H1 (cell line): ENCODE measurements at regions not wholly inside any gene's neighbourhood (a gene's known extent, or its start where the extent isn't known, plus 50 kb on each side); places are given as distances from the start of the nearest gene placed in this dataset.

ENCODE experiments used
- CTCF ChIA-PET: fragments of 300-600 bp; sonication (Branson Sonifier 250); formaldehyde crosslinking; loops from one replicate; lab custom pipeline; 2021; ENCODE audit not compliant: partially characterized antibody; lab: Charles Lee
- POLR2A ChIA-PET: fragments of 300-600 bp; sonication (Branson Sonifier 250); formaldehyde crosslinking; loops from one replicate; lab custom pipeline; 2021; ENCODE audit warnings: inconsistent platforms; ENCODE audit not compliant: partially characterized antibody; lab: Charles Lee
- DNase-seq, 2 experiments: peaks; one replicate each; pipeline versions ENCODE4 v3.0.0 to v3.0.0-alpha.2; 2010 to 2022; ENCODE audit warnings: low spot score in 2 of 2, low read depth in 1 of 2, mixed read lengths in 1 of 2
- FAIRE-seq: peaks from 2 replicates; lab custom pipeline; 2011; peaks lifted over from hg19 to GRCh38; lab: Jason Lieb, UNC
- H2AFZ ChIP-seq: 2 replicates; pipeline ENCODE4 v1.8.1; 2012; ENCODE audit warnings: low read length, inconsistent platforms
- H2AK5ac ChIP-seq: 2 replicates; pipeline ENCODE4 v1.6.1; 2013; ENCODE audit warnings: low read depth, low read length
- H2BK120ac ChIP-seq: replicated peaks from 2 replicates; pipeline ENCODE3; 2013; ENCODE audit warnings: low read depth, low read length, inconsistent platforms
- H2BK12ac ChIP-seq: 2 replicates; pipeline ENCODE4 v1.6.1; 2013; ENCODE audit warnings: low read depth, low read length
- H2BK15ac ChIP-seq: 2 replicates; pipeline ENCODE4 v1.6.1; 2013; ENCODE audit warnings: low read length
- H2BK20ac ChIP-seq: 2 replicates; pipeline ENCODE4 v1.6.1; 2013; ENCODE audit warnings: low read length
- H2BK5ac ChIP-seq: 2 replicates; pipeline ENCODE4 v1.6.1; 2013; ENCODE audit warnings: low read depth, low read length
- H3K14ac ChIP-seq: 2 replicates; pipeline ENCODE4 v1.6.1; 2013; ENCODE audit warnings: inconsistent platforms; ENCODE audit not compliant: insufficient read length
- H3K18ac ChIP-seq: 2 replicates; pipeline ENCODE4 v1.6.1; 2013; ENCODE audit warnings: low read length; ENCODE audit errors: extremely low read depth
- H3K23ac ChIP-seq: 2 replicates; pipeline ENCODE4 v1.6.1; 2013; ENCODE audit warnings: inconsistent platforms; ENCODE audit not compliant: insufficient read length
- H3K23me2 ChIP-seq: 2 replicates; pipeline ENCODE4 v1.6.1; 2013; ENCODE audit warnings: low read depth, low read length
- H3K27ac ChIP-seq: 2 replicates; pipeline ENCODE4 v1.6.1; 2011; ENCODE audit warnings: low read depth, low read length, inconsistent platforms
- H3K27me3 ChIP-seq, 4 experiments: replicated peaks in 1 of 4; 1 replicate in 1 of 4; 2 replicates in 3 of 4; pipeline versions ENCODE4 v1.6.1 to v1.8.1; 2011 to 2013; ENCODE audit warnings: low read length in 3 of 4, mild to moderate bottlenecking in 3 of 4, inconsistent platforms in 2 of 4, mixed read lengths in 2 of 4, moderate library complexity in 1 of 4; ENCODE audit not compliant: control insufficient read depth in 3 of 4, insufficient read depth in 3 of 4; ENCODE audit errors: extremely low read depth in 1 of 4
- H3K36me3 ChIP-seq, 4 experiments: 2 replicates each; pipeline versions ENCODE4 v1.6.1 to v1.8.1; 2011 to 2013; ENCODE audit warnings: mild to moderate bottlenecking in 4 of 4, low read length in 3 of 4, moderate library complexity in 2 of 4, control low read depth in 1 of 4, inconsistent platforms in 1 of 4; ENCODE audit not compliant: insufficient read depth in 4 of 4, control insufficient read depth in 2 of 4
- H3K4ac ChIP-seq: replicated peaks from 2 replicates; pipeline ENCODE3; 2013; ENCODE audit warnings: low read length, low read depth, mixed read lengths, inconsistent platforms; ENCODE audit not compliant: insufficient read length
- H3K4me1 ChIP-seq, 4 experiments: replicated peaks in 1 of 4; 1 replicate in 1 of 4; 2 replicates in 3 of 4; pipeline versions ENCODE4 v1.6.1 to v1.8.1; 2011 to 2013; ENCODE audit warnings: low read length in 3 of 4, inconsistent platforms in 2 of 4, mixed read lengths in 1 of 4; ENCODE audit not compliant: insufficient read depth in 4 of 4, control insufficient read depth in 3 of 4
- H3K4me2 ChIP-seq, 2 experiments: 2 replicates each; pipeline versions ENCODE4 v1.6.1 to v1.8.1; 2011 to 2013; ENCODE audit warnings: low read depth in 2 of 2, low read length in 2 of 2, control low read depth in 1 of 2, inconsistent platforms in 1 of 2, mild to moderate bottlenecking in 1 of 2; ENCODE audit not compliant: insufficient read depth in 1 of 2
- H3K4me3 ChIP-seq, 4 experiments: fragments of 200-600, 300-600 bp in 1 of 4; sonication (generic), shearing (Covaris generic), sonication (Bioruptor Twin) in 1 of 4; 2 replicates each; pipeline versions ENCODE4 v1.5.1 to v1.8.1; 2011 to 2016; ENCODE audit warnings: low read length in 4 of 4, low read depth in 3 of 4, control low read depth in 2 of 4, inconsistent platforms in 2 of 4, mild to moderate bottlenecking in 2 of 4, mixed read lengths in 1 of 4, moderate library complexity in 1 of 4; ENCODE audit not compliant: insufficient read depth in 2 of 4; ENCODE audit errors: extremely low read depth in 1 of 4
- H3K56ac ChIP-seq: replicated peaks from 2 replicates; pipeline ENCODE3; 2013; ENCODE audit warnings: low read depth, mild to moderate bottlenecking, mixed read lengths, low read length, inconsistent platforms; ENCODE audit not compliant: insufficient read length
- H3K79me1 ChIP-seq: 2 replicates; pipeline ENCODE4 v1.6.1; 2013; ENCODE audit warnings: low read depth, low read length, control low read depth
- H3K79me2 ChIP-seq, 2 experiments: 2 replicates each; pipeline versions ENCODE4 v1.6.1 to v1.8.1; 2012 to 2013; ENCODE audit warnings: low read length in 2 of 2, mild to moderate bottlenecking in 2 of 2, inconsistent platforms in 1 of 2; ENCODE audit not compliant: insufficient read depth in 2 of 2, control insufficient read depth in 1 of 2
- H3K9ac ChIP-seq, 4 experiments: replicated peaks in 1 of 4; 1 replicate in 1 of 4; 2 replicates in 3 of 4; pipeline versions ENCODE4 v1.6.1 to v1.8.1; 2011 to 2013; ENCODE audit warnings: low read depth in 3 of 4, low read length in 3 of 4, control low read depth in 2 of 4, mild to moderate bottlenecking in 2 of 4, moderate library complexity in 2 of 4, inconsistent platforms in 1 of 4; ENCODE audit errors: extremely low read depth in 1 of 4
- H3K9me3 ChIP-seq, 2 experiments: 2 replicates each; pipeline versions ENCODE4 v1.6.1 to v1.8.1; 2012 to 2013; ENCODE audit warnings: mild to moderate bottlenecking in 2 of 2, moderate library complexity in 2 of 2, control low read depth in 1 of 2, inconsistent platforms in 1 of 2, low read depth in 1 of 2, low read length in 1 of 2, mixed read lengths in 1 of 2; ENCODE audit not compliant: insufficient read depth in 2 of 2
- H4K20me1 ChIP-seq, 2 experiments: replicated peaks in 1 of 2; 2 replicates each; pipeline versions ENCODE3 to v1.8.1; 2011 to 2013; ENCODE audit warnings: inconsistent platforms in 2 of 2, low read length in 2 of 2, mild to moderate bottlenecking in 1 of 2; ENCODE audit not compliant: insufficient read depth in 2 of 2, control insufficient read depth in 1 of 2
- H4K5ac ChIP-seq: 2 replicates; pipeline ENCODE4 v1.6.1; 2013; ENCODE audit warnings: low read length, low read depth, mixed read lengths, inconsistent platforms; ENCODE audit not compliant: insufficient read length
- H4K8ac ChIP-seq: 2 replicates; pipeline ENCODE4 v1.8.0; 2013; ENCODE audit warnings: mild to moderate bottlenecking, moderate library complexity, low read length, inconsistent platforms; ENCODE audit not compliant: insufficient read depth; ENCODE audit errors: extremely low read depth
- H4K91ac ChIP-seq: replicated peaks from 2 replicates; pipeline ENCODE3; 2013; ENCODE audit warnings: low read length, mixed read lengths, inconsistent platforms; ENCODE audit not compliant: insufficient read length
- NANOG ChIP-seq: IDR thresholded peaks from 2 replicates; pipeline ENCODE4 v1.6.1; 2011; ENCODE audit warnings: low read length, low read depth, mild to moderate bottlenecking, inconsistent platforms; ENCODE audit not compliant: insufficient read depth, poor library complexity, severe bottlenecking

GRCh38 chr12:58184212-58184611 lies 242.8 kb downstream of the ATP23 start:
- H4K20me1 ChIP-seq: no peaks in the 10 kb centered on the region
- H3K27me3 ChIP-seq: no peaks in the 10 kb centered on the region
- no peak overlapping the region for H3K23ac ChIP-seq
- H2BK12ac ChIP-seq: no peak overlapping the region
- H2AFZ ChIP-seq: no peak overlapping the region
- CTCF ChIA-PET: interaction anchor here (0.6 to 2.5 kb wide), 5 partner anchors 9 to 78 kb away, joined by 3 to 13 read pairs (median 3); no protein-coding TSS in a partner anchor
- TF ChIP-seq NANOG: no peak
- no peak overlapping the region for H3K4me2 ChIP-seq
- no peak overlapping the region for H2BK5ac ChIP-seq
- no peak overlapping the region for H3K56ac ChIP-seq
- no peaks in the 10 kb centered on the region for H3K79me2 ChIP-seq
- H2BK15ac ChIP-seq: no peak overlapping the region
- H3K4me1 ChIP-seq: peaks cover 0 to 7% (median 0%) of the 10 kb centered on the region in 4 experiments; a peak in 2 of 7 replicates
- no peaks in the 10 kb centered on the region for H3K79me1 ChIP-seq
- no peak overlapping the region for H3K27ac ChIP-seq
- H3K36me3 ChIP-seq: no peaks in the 10 kb centered on the region
- H3K23me2 ChIP-seq: no peaks in the 10 kb centered on the region
- no peak overlapping the region for H4K8ac ChIP-seq
- DNase-seq (no peak), FAIRE-seq (no peak)
- no peak overlapping the region for H3K18ac ChIP-seq
- no peak overlapping the region for H2AK5ac ChIP-seq
- H3K9me3 ChIP-seq: no peaks in the 10 kb centered on the region
- H4K91ac ChIP-seq: no peak overlapping the region
- no peak overlapping the region for H3K9ac ChIP-seq
- no peak overlapping the region for H3K14ac ChIP-seq
- H2BK120ac ChIP-seq: no peak overlapping the region
- no peak overlapping the region for H3K4ac ChIP-seq
- no peak overlapping the region for H3K4me3 ChIP-seq
- POLR2A ChIA-PET: no interaction called here
- H4K5ac ChIP-seq: no peak overlapping the region
- H2BK20ac ChIP-seq: no peak overlapping the region
